Stromal cell of bone marrow (primary cell): ENCODE measurements at regions not wholly inside any gene's neighbourhood (a gene's known extent, or its start where the extent isn't known, plus 50 kb on each side); places are given as distances from the start of the nearest gene placed in this dataset.
"Not testable (repeated sequence)": the region's sequence is repeated elsewhere in the genome, so short reads cannot be mapped to it uniquely, and the experiment has no call there.

Source experiments
- DNase-seq: peaks from one replicate; pipeline ENCODE4 v3.0.0-alpha.2; 2012; ENCODE audit warnings: low read depth

GRCh38 chr5:12658871-12659446 is 754.7 kb upstream of the CTNND2 start:
- DNase-seq: no peak

GRCh38 chr5:12657914-12658474 is 753.7 kb upstream of the CTNND2 start:
- not testable (repeated sequence) for DNase-seq

GRCh38 chr5:12655675-12656074 is 751.4 kb upstream of the CTNND2 start:
- DNase-seq: no peak

GRCh38 chr5:12652201-12652600 is 748.0 kb upstream of the CTNND2 start:
- no peak for DNase-seq

- no peak for DNase-seq
Measured at GRCh38 chr5:12648558-12648957, 744.3 kb upstream of the CTNND2 start.

- no peak for DNase-seq
Measured at GRCh38 chr5:12647613-12648012, 743.4 kb upstream of the CTNND2 start.

GRCh38 chr5:12645582-12645981 is 741.3 kb upstream of the CTNND2 start:
- DNase-seq: no peak

GRCh38 chr5:12636209-12636608 is 732.0 kb upstream of the CTNND2 start:
- no peak for DNase-seq

- no peak for DNase-seq
Measured at GRCh38 chr5:12626556-12626955, 722.3 kb upstream of the CTNND2 start.

- DNase-seq: no peak
Measured at GRCh38 chr5:12625667-12626263, 721.5 kb upstream of the CTNND2 start.

- DNase-seq: no peak
Measured at GRCh38 chr5:12624776-12625560, 720.7 kb upstream of the CTNND2 start.

GRCh38 chr5:12623408-12623807 is 719.2 kb upstream of the CTNND2 start:
- no peak for DNase-seq

- DNase-seq: no peak
Measured at GRCh38 chr5:12616093-12616492, 711.8 kb upstream of the CTNND2 start.

GRCh38 chr5:12615141-12615820 is 711.0 kb upstream of the CTNND2 start:
- no peak for DNase-seq

GRCh38 chr5:12614608-12615007 is 710.4 kb upstream of the CTNND2 start:
- DNase-seq: no peak

- DNase-seq: no peak
Measured at GRCh38 chr5:12611132-12611531, 706.9 kb upstream of the CTNND2 start.

- not testable (repeated sequence) for DNase-seq
Measured at GRCh38 chr5:12607817-12608216, 703.6 kb upstream of the CTNND2 start.

- no peak for DNase-seq
Measured at GRCh38 chr5:12592228-12592627, 688.0 kb upstream of the CTNND2 start.

GRCh38 chr5:12586406-12586805 is 682.2 kb upstream of the CTNND2 start:
- DNase-seq: no peak

- DNase-seq: not testable (repeated sequence)
Measured at GRCh38 chr5:12578803-12579202, 674.6 kb upstream of the CTNND2 start.

GRCh38 chr5:12576953-12577352 is 672.7 kb upstream of the CTNND2 start:
- not testable (repeated sequence) for DNase-seq

GRCh38 chr5:12574298-12575093 is 670.2 kb upstream of the CTNND2 start:
- DNase-seq: not testable (repeated sequence)
